ENCODE measurements at regions not wholly inside any gene's neighbourhood (a gene's known extent, or its start where the extent isn't known, plus 50 kb on each side); places are given as distances from the start of the nearest gene placed in this dataset.

- Histone ChIP-seq H3K14ac (ENCODE audit: low read length) (no peak overlapping the region), H3K18ac (ENCODE audit: low read length) (no peak overlapping the region), H3K23ac (ENCODE audit: low read length) (no peak overlapping the region), H3K4me1 (ENCODE audit: control insufficient read depth in 1 of 2, insufficient read depth in 2 of 2, low read length in 2 of 2) (no peaks in the 10 kb centered on the region), H3K9me3 (ENCODE audit: insufficient read depth, low read depth, low read length) (peaks cover 2% of the 10 kb centered on the region), H3K4me3 (ENCODE audit: low read depth, low read length) (no peak overlapping the region), H3K4ac (ENCODE audit: low read depth, low read length) (no peak overlapping the region), H3K36me3 (ENCODE audit: control insufficient read depth in 1 of 2, insufficient read depth in 2 of 2, low read length in 2 of 2) (no peaks in the 10 kb centered on the region), H3K27me3 (ENCODE audit: insufficient read depth, low read length) (no peaks in the 10 kb centered on the region), H2BK12ac (ENCODE audit: low read length) (no peak overlapping the region), H2AFZ (ENCODE audit: insufficient read depth, low read length, poor library complexity) (no peak overlapping the region), H3K9ac (ENCODE audit: low read length) (no peak overlapping the region), H3K27ac (ENCODE audit: low read depth, low read length) (no peak overlapping the region), H3K79me1 (ENCODE audit: low read length) (no peaks in the 10 kb centered on the region), H2BK120ac (ENCODE audit: insufficient read depth, low read length, poor library complexity) (no peak overlapping the region), H3K4me2 (ENCODE audit: low read length) (no peak overlapping the region), H2BK5ac (ENCODE audit: low read depth, low read length, poor library complexity) (no peak overlapping the region), H3K79me2 (ENCODE audit: control insufficient read depth, insufficient read depth, low read length, poor library complexity) (no peaks in the 10 kb centered on the region), H4K12ac (ENCODE audit: low read depth, low read length) (no peak overlapping the region), H4K91ac (ENCODE audit: low read depth, low read length) (no peak overlapping the region), H2AK5ac (ENCODE audit: low read length) (no peak overlapping the region), H4K8ac (ENCODE audit: low read depth, low read length) (no peak overlapping the region)
- no peak for DNase-seq
- WGBS (ENCODE audit: extremely low coverage, insufficient coverage, insufficient read length) = no CpG with 5 or more reads among the region's 44 CpGs
These were observed 180.4 kb downstream of the DLL1 start for GRCh38 chr6:170110201-170111140.

- H4K12ac ChIP-seq (ENCODE audit: low read depth, low read length) = no peak overlapping the region
- no peak overlapping the region for H4K8ac ChIP-seq (ENCODE audit: low read depth, low read length)
- no peak overlapping the region for H3K9ac ChIP-seq (ENCODE audit: low read length)
- H3K18ac ChIP-seq (ENCODE audit: low read length) = no peak overlapping the region
- H3K4me3 ChIP-seq (ENCODE audit: low read depth, low read length) = no peak overlapping the region
- H3K27me3 ChIP-seq (ENCODE audit: insufficient read depth, low read length) = no peaks in the 10 kb centered on the region
- no peak overlapping the region for H2BK5ac ChIP-seq (ENCODE audit: low read depth, low read length, poor library complexity)
- no peaks in the 10 kb centered on the region for H3K4me1 ChIP-seq (ENCODE audit: control insufficient read depth in 1 of 2, insufficient read depth in 2 of 2, low read length in 2 of 2)
- no peaks in the 10 kb centered on the region for H3K79me2 ChIP-seq (ENCODE audit: control insufficient read depth, insufficient read depth, low read length, poor library complexity)
- H3K27ac ChIP-seq (ENCODE audit: low read depth, low read length) = no peak overlapping the region
- no peak overlapping the region for H2AK5ac ChIP-seq (ENCODE audit: low read length)
- no peak overlapping the region for H3K23ac ChIP-seq (ENCODE audit: low read length)
- no peaks in the 10 kb centered on the region for H3K36me3 ChIP-seq (ENCODE audit: control insufficient read depth in 1 of 2, insufficient read depth in 2 of 2, low read length in 2 of 2)
- no peak overlapping the region for H2BK120ac ChIP-seq (ENCODE audit: insufficient read depth, low read length, poor library complexity)
- no peaks in the 10 kb centered on the region for H3K79me1 ChIP-seq (ENCODE audit: low read length)
- no peak overlapping the region for H3K4me2 ChIP-seq (ENCODE audit: low read length)
- DNase-seq = no peak
- no peak overlapping the region for H3K14ac ChIP-seq (ENCODE audit: low read length)
- H3K4ac ChIP-seq (ENCODE audit: low read depth, low read length) = no peak overlapping the region
- H3K9me3 ChIP-seq (ENCODE audit: insufficient read depth, low read depth, low read length) = peaks cover 2% of the 10 kb centered on the region
- H4K91ac ChIP-seq (ENCODE audit: low read depth, low read length) = no peak overlapping the region
- no CpG with 5 or more reads among the region's 15 CpGs for WGBS (ENCODE audit: extremely low coverage, insufficient coverage, insufficient read length)
- H2BK12ac ChIP-seq (ENCODE audit: low read length) = no peak overlapping the region
- H2AFZ ChIP-seq (ENCODE audit: insufficient read depth, low read length, poor library complexity) = no peak overlapping the region
These were observed 181.8 kb downstream of the DLL1 start for GRCh38 chr6:170108890-170109587.

- H3K4ac ChIP-seq (ENCODE audit: low read depth, low read length) = no peak overlapping the region
- no CpG with 5 or more reads among the region's 9 CpGs for WGBS (ENCODE audit: extremely low coverage, insufficient coverage, insufficient read length)
- H3K4me2 ChIP-seq (ENCODE audit: low read length) = no peak overlapping the region
- no peak overlapping the region for H3K9ac ChIP-seq (ENCODE audit: low read length)
- H3K79me2 ChIP-seq (ENCODE audit: control insufficient read depth, insufficient read depth, low read length, poor library complexity) = no peaks in the 10 kb centered on the region
- H3K18ac ChIP-seq (ENCODE audit: low read length) = no peak overlapping the region
- no peaks in the 10 kb centered on the region for H3K27me3 ChIP-seq (ENCODE audit: insufficient read depth, low read length)
- H4K91ac ChIP-seq (ENCODE audit: low read depth, low read length) = no peak overlapping the region
- H3K27ac ChIP-seq (ENCODE audit: low read depth, low read length) = no peak overlapping the region
- no peak overlapping the region for H3K14ac ChIP-seq (ENCODE audit: low read length)
- no peak overlapping the region for H4K12ac ChIP-seq (ENCODE audit: low read depth, low read length)
- H3K9me3 ChIP-seq (ENCODE audit: insufficient read depth, low read depth, low read length) = peaks cover 2% of the 10 kb centered on the region
- no peak overlapping the region for H3K4me3 ChIP-seq (ENCODE audit: low read depth, low read length)
- no peak overlapping the region for H2AK5ac ChIP-seq (ENCODE audit: low read length)
- H3K79me1 ChIP-seq (ENCODE audit: low read length) = no peaks in the 10 kb centered on the region
- DNase-seq = no peak
- H4K8ac ChIP-seq (ENCODE audit: low read depth, low read length) = no peak overlapping the region
- no peak overlapping the region for H2BK12ac ChIP-seq (ENCODE audit: low read length)
- no peak overlapping the region for H2BK5ac ChIP-seq (ENCODE audit: low read depth, low read length, poor library complexity)
- H2BK120ac ChIP-seq (ENCODE audit: insufficient read depth, low read length, poor library complexity) = no peak overlapping the region
- H2AFZ ChIP-seq (ENCODE audit: insufficient read depth, low read length, poor library complexity) = no peak overlapping the region
- H3K23ac ChIP-seq (ENCODE audit: low read length) = no peak overlapping the region
- no peaks in the 10 kb centered on the region for H3K4me1 ChIP-seq (ENCODE audit: control insufficient read depth in 1 of 2, insufficient read depth in 2 of 2, low read length in 2 of 2)
- H3K36me3 ChIP-seq (ENCODE audit: control insufficient read depth in 1 of 2, insufficient read depth in 2 of 2, low read length in 2 of 2) = no peaks in the 10 kb centered on the region
These were observed 182.4 kb downstream of the DLL1 start for GRCh38 chr6:170108456-170108855.

DNA sequence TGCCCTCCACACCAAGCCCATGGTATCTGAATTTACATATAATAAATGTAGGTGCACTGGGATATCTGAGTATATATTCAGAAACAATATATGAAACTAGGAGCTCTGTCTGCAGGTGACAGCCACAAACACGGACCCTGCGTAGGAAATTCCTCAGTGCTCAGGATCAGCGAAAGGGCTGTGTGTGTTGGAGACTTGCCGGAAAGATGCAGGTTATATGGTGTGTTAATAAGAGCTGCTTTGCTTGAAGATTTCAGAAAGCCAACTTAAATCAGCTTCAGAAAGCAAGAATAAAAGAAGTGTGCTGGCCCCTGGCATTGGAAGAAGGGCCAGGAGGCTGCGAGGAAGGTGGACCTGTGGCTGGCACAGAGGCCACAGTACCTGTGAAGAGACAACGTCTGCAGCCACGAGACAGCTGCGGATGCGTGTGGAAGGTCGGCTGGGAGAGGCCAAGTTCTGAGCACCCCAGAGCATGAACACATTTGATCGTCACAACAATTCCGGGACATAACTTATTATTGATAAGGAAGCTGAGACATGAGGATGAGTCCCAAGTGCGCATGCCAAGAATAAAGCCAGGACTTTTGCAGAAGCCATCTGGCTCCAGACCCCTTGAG lies 183.2 kb downstream of the DLL1 start:
- Histone ChIP-seq H4K91ac (ENCODE audit: low read depth, low read length) (no peak overlapping the region), H2AFZ (ENCODE audit: insufficient read depth, low read length, poor library complexity) (no peak overlapping the region), H3K4me3 (ENCODE audit: low read depth, low read length) (no peak overlapping the region), H3K14ac (ENCODE audit: low read length) (no peak overlapping the region), H3K4me1 (ENCODE audit: control insufficient read depth in 1 of 2, insufficient read depth in 2 of 2, low read length in 2 of 2) (no peaks in the 10 kb centered on the region), H2AK5ac (ENCODE audit: low read length) (no peak overlapping the region), H3K79me2 (ENCODE audit: control insufficient read depth, insufficient read depth, low read length, poor library complexity) (no peaks in the 10 kb centered on the region), H2BK12ac (ENCODE audit: low read length) (no peak overlapping the region), H3K9ac (ENCODE audit: low read length) (no peak overlapping the region), H2BK5ac (ENCODE audit: low read depth, low read length, poor library complexity) (no peak overlapping the region), H3K4ac (ENCODE audit: low read depth, low read length) (no peak overlapping the region), H3K4me2 (ENCODE audit: low read length) (no peak overlapping the region), H3K36me3 (ENCODE audit: control insufficient read depth in 1 of 2, insufficient read depth in 2 of 2, low read length in 2 of 2) (no peaks in the 10 kb centered on the region), H3K27me3 (ENCODE audit: insufficient read depth, low read length) (no peaks in the 10 kb centered on the region), H2BK120ac (ENCODE audit: insufficient read depth, low read length, poor library complexity) (no peak overlapping the region), H3K79me1 (ENCODE audit: low read length) (no peaks in the 10 kb centered on the region), H3K27ac (ENCODE audit: low read depth, low read length) (no peak overlapping the region), H4K12ac (ENCODE audit: low read depth, low read length) (no peak overlapping the region), H3K9me3 (ENCODE audit: insufficient read depth, low read depth, low read length) (peaks cover 2% of the 10 kb centered on the region), H4K8ac (ENCODE audit: low read depth, low read length) (no peak overlapping the region), H3K23ac (ENCODE audit: low read length) (no peak overlapping the region), H3K18ac (ENCODE audit: low read length) (no peak overlapping the region)
- WGBS (ENCODE audit: extremely low coverage, insufficient coverage, insufficient read length) = no CpG with 5 or more reads among the region's 13 CpGs
- DNase-seq = no peak

All from trophoblast cell (in vitro differentiated cells and primary cell).